ENCODE measurements at regions not wholly inside any gene's neighbourhood (a gene's known extent, or its start where the extent isn't known, plus 50 kb on each side); places are given as distances from the start of the nearest gene placed in this dataset.

DNA sequence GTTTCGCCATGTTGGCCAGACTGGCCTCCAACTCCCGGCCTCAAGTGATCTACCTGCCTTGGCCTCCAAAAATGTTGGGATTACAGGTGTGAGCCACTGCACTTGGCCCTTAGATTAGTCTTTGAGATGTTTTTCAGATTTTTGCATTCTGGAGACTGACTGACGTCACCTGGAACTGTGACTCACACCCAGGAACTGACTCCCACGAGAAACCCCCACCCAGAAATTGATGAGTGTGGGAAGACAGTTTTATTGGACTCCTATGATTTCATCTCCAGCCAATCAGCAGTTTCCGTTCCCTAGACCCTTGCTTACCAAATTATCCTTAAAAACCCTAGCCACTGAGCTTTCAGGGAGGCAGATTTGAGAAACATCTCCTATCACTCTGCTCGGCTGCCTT is 867.3 kb downstream of the TYW1 start:
- Mint-ChIP-seq H3K27ac (ENCODE audit: unreplicated experiment) (no peak overlapping the region), H3K36me3 (ENCODE audit: unreplicated experiment) (peaks cover 13% of the 10 kb centered on the region), H3K9me3 (ENCODE audit: unreplicated experiment) (peaks cover 10% of the 10 kb centered on the region), H3K4me1 (ENCODE audit: low read depth, unreplicated experiment) (no peaks in the 10 kb centered on the region), H3K27me3 (ENCODE audit: unreplicated experiment) (no peaks in the 10 kb centered on the region), H3K4me3 (ENCODE audit: unreplicated experiment) (no peak overlapping the region)
- no peak for TF ChIP-seq CTCF (IDR thresholded peaks at IDR 0.05; ENCODE audit: partially characterized antibody, unreplicated experiment)
- DNase-seq = no peak

GRCh38 chr7:67866054-67866453 is 869.4 kb downstream of the TYW1 start:
- Mint-ChIP-seq H3K36me3 (ENCODE audit: unreplicated experiment) (peaks cover 13% of the 10 kb centered on the region), H3K9me3 (ENCODE audit: unreplicated experiment) (peaks cover 5% of the 10 kb centered on the region), H3K27me3 (ENCODE audit: unreplicated experiment) (peaks cover 2% of the 10 kb centered on the region), H3K27ac (ENCODE audit: unreplicated experiment) (no peak overlapping the region), H3K4me1 (ENCODE audit: low read depth, unreplicated experiment) (no peaks in the 10 kb centered on the region), H3K4me3 (ENCODE audit: unreplicated experiment) (no peak overlapping the region)
- TF ChIP-seq CTCF (IDR thresholded peaks at IDR 0.05; ENCODE audit: partially characterized antibody, unreplicated experiment) = no peak
- no peak for DNase-seq

DNA sequence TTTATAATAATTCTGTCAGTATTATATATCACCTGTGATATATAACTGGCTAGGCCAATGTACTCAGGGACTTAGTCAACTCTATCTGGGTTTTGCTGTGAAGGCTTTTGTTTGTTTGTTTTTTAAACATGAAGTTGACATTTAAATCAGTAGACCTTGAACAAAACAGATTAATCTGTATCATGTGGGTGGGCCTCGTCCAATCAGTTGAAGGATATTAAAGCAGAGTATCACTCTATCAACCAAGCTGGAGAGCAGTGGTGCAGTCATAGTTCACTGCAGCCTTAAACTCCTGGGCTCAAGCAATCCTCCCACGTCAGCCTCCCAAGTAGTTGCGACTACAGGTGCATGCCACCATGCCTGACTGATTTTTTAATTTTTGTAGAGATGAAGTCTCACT is 870.2 kb downstream of the TYW1 start:
- no peak overlapping the region for H3K27ac Mint-ChIP-seq (ENCODE audit: unreplicated experiment)
- H3K4me1 Mint-ChIP-seq (ENCODE audit: low read depth, unreplicated experiment) = no peaks in the 10 kb centered on the region
- no peak overlapping the region for H3K4me3 Mint-ChIP-seq (ENCODE audit: unreplicated experiment)
- no peak for TF ChIP-seq CTCF (IDR thresholded peaks at IDR 0.05; ENCODE audit: partially characterized antibody, unreplicated experiment)
- no peak for DNase-seq
- H3K36me3 Mint-ChIP-seq (ENCODE audit: unreplicated experiment) = peaks cover 7% of the 10 kb centered on the region
- peaks cover 2% of the 10 kb centered on the region for H3K27me3 Mint-ChIP-seq (ENCODE audit: unreplicated experiment)
- H3K9me3 Mint-ChIP-seq (ENCODE audit: unreplicated experiment) = peaks cover 3% of the 10 kb centered on the region

DNA sequence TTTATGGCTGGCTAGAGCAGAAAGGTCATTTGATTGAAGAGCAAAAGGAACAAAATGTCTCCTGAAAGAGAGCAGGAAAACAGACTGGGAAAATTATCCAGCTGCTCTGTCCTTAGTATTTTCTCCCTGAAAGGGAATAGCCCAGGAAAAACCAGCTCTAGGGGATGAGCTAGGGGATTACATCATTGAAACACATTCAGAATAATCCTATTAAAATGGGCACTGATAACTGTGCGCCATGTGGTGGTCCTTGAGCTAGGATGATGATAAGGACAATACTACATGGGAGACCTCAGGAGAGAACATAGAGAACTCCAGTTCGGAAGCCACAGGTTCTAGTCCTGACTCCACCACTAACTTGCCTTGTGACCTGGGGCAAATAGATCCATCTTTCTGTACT is 873.8 kb downstream of the TYW1 start:
- H3K36me3 Mint-ChIP-seq (ENCODE audit: unreplicated experiment) = no peaks in the 10 kb centered on the region
- peaks cover 3% of the 10 kb centered on the region for H3K27me3 Mint-ChIP-seq (ENCODE audit: unreplicated experiment)
- H3K9me3 Mint-ChIP-seq (ENCODE audit: unreplicated experiment) = no peaks in the 10 kb centered on the region

DNA sequence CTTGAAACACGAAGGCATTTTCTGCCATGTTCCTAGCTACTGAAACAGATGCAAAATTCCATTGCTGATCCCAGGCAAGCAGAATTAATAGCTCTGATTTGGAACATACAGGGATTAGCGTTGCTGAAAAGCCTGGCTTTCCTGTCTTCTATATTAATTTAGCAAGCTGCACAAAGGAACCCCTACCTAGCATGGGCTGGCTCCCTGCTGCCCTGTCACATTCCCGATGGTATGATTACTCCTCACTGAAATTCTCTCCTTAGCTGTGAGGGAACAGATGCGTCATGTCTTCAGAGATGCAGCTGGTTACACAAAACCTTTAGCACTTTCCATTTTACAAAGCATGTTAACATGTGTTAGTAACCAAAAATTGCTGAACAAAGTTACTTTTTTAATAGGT is 878.9 kb downstream of the TYW1 start:
- H3K4me1 Mint-ChIP-seq (ENCODE audit: low read depth, unreplicated experiment) = no peaks in the 10 kb centered on the region
- no peak for TF ChIP-seq CTCF (IDR thresholded peaks at IDR 0.05; ENCODE audit: partially characterized antibody, unreplicated experiment)
- no peak overlapping the region for H3K27ac Mint-ChIP-seq (ENCODE audit: unreplicated experiment)
- peaks cover 3% of the 10 kb centered on the region for H3K27me3 Mint-ChIP-seq (ENCODE audit: unreplicated experiment)
- no peak overlapping the region for H3K4me3 Mint-ChIP-seq (ENCODE audit: unreplicated experiment)
- H3K9me3 Mint-ChIP-seq (ENCODE audit: unreplicated experiment) = no peaks in the 10 kb centered on the region
- DNase-seq = no peak
- H3K36me3 Mint-ChIP-seq (ENCODE audit: unreplicated experiment) = no peaks in the 10 kb centered on the region

More for the DNA sequence above, 873.8 kb downstream of the TYW1 start:
- no peak for DNase-seq
- Mint-ChIP-seq H3K4me3 (ENCODE audit: unreplicated experiment) (no peak overlapping the region), H3K27ac (ENCODE audit: unreplicated experiment) (no peak overlapping the region), H3K4me1 (ENCODE audit: low read depth, unreplicated experiment) (no peaks in the 10 kb centered on the region)
- TF ChIP-seq CTCF (IDR thresholded peaks at IDR 0.05; ENCODE audit: partially characterized antibody, unreplicated experiment) = no peak
